Liver (tissue), 7 donors: ENCODE measurements at regions not wholly inside any gene's neighbourhood (a gene's known extent, or its start where the extent isn't known, plus 50 kb on each side); places are given as distances from the start of the nearest gene placed in this dataset.

Experiments
- DNase-seq: peaks from one replicate; pipeline ENCODE4 v3.0.0-alpha.2; 2017; ENCODE audit warnings: low spot score
- H3K27ac ChIP-seq, 2 donors: one replicate each; pipeline ENCODE4 v1.7.0; 2013; ENCODE audit warnings: inconsistent platforms in 2 of 2, low read length in 2 of 2, control low read depth in 1 of 2, low read depth in 1 of 2, mild to moderate bottlenecking in 1 of 2
- H3K27me3 ChIP-seq, 4 donors: one replicate each; pipeline versions ENCODE4 v1.6.1 to v1.7.0; 2013; ENCODE audit warnings: low read length in 3 of 4, inconsistent platforms in 1 of 4, mild to moderate bottlenecking in 1 of 4, moderate library complexity in 1 of 4; ENCODE audit not compliant: control insufficient read depth in 4 of 4, insufficient read depth in 4 of 4
- H3K36me3 ChIP-seq, 4 donors: one replicate each; pipeline versions ENCODE4 v1.6.1 to v1.7.0; 2013; ENCODE audit warnings: low read length in 3 of 4, mild to moderate bottlenecking in 3 of 4, low read depth in 1 of 4, moderate library complexity in 1 of 4; ENCODE audit not compliant: control insufficient read depth in 4 of 4, insufficient read depth in 3 of 4
- H3K4me1 ChIP-seq, 4 donors: one replicate each; pipeline versions ENCODE4 v1.6.1 to v1.7.0; 2013; ENCODE audit warnings: low read length in 3 of 4, mild to moderate bottlenecking in 3 of 4, moderate library complexity in 1 of 4; ENCODE audit not compliant: control insufficient read depth in 4 of 4, insufficient read depth in 4 of 4
- H3K4me3 ChIP-seq, 3 donors: one replicate each; pipeline versions ENCODE4 v1.6.1 to v1.7.0; 2013; ENCODE audit warnings: low read length in 3 of 3, control low read depth in 1 of 3, low read depth in 1 of 3, mild to moderate bottlenecking in 1 of 3
- H3K9ac ChIP-seq, 2 donors: one replicate each; pipeline ENCODE4 v1.7.0; 2013; ENCODE audit warnings: low read length in 2 of 2, mild to moderate bottlenecking in 2 of 2, moderate library complexity in 2 of 2, control low read depth in 1 of 2, low read depth in 1 of 2
- H3K9me3 ChIP-seq, 4 donors: one replicate each; pipeline versions ENCODE4 v1.6.1 to v1.7.0; 2013; ENCODE audit warnings: low read length in 3 of 4; ENCODE audit not compliant: control insufficient read depth in 4 of 4
- FOXA1 ChIP-seq: IDR thresholded peaks from 2 replicates; pipeline ENCODE4 v1.6.1; 2016; ENCODE audit warnings: antibody characterized with exemption
- GABPA ChIP-seq, 2 donors: IDR thresholded peaks in 1 of 2; conservative IDR thresholded peaks in 1 of 2; 2 replicates each; pipeline ENCODE4 v1.6.1; 2016; ENCODE audit warnings: antibody characterized with exemption in 2 of 2, mild to moderate bottlenecking in 1 of 2, moderate library complexity in 1 of 2
- HNF4G ChIP-seq: IDR thresholded peaks from 2 replicates; pipeline ENCODE4 v1.6.1; 2016; ENCODE audit warnings: antibody characterized with exemption
- JUND ChIP-seq, 2 donors: IDR thresholded peaks; 2 replicates each; pipeline ENCODE4 v1.6.1; 2016; ENCODE audit warnings: antibody characterized with exemption in 2 of 2
- NR2F2 ChIP-seq: IDR thresholded peaks from 2 replicates; pipeline ENCODE4 v1.6.1; 2016; ENCODE audit warnings: antibody characterized with exemption
- REST ChIP-seq: IDR thresholded peaks from 2 replicates; pipeline ENCODE4 v1.6.1; 2016; ENCODE audit warnings: antibody characterized with exemption, mild to moderate bottlenecking
- SP1 ChIP-seq: IDR thresholded peaks from 2 replicates; pipeline ENCODE4 v1.6.1; 2018; ENCODE audit warnings: antibody characterized with exemption, mild to moderate bottlenecking
- TAF1 ChIP-seq: conservative IDR thresholded peaks from 2 replicates; pipeline ENCODE4 v1.6.1; 2016; ENCODE audit warnings: antibody characterized with exemption, mild to moderate bottlenecking
- YY1 ChIP-seq: IDR thresholded peaks from 2 replicates; pipeline ENCODE4 v1.6.1; 2016; ENCODE audit warnings: antibody characterized with exemption, mild to moderate bottlenecking
- ZBTB33 ChIP-seq: IDR thresholded peaks from 2 replicates; pipeline ENCODE4 v1.6.1; 2016; ENCODE audit warnings: antibody characterized with exemption
- WGBS: extraction: QIAGEN DNeasy Blood & Tissue Kit; methylation state at CpG from one replicate; pipeline ENCODE4 v1.1.7; 2013; 5-methylcytosine and 5-hydroxymethylcytosine counted together
- donor health status: healthy.
- donor health status: healthy.
- donor health status: healthy.
- donor health status: healthy.

- no peak for DNase-seq
- H3K9me3 ChIP-seq, result no peaks in the 10 kb centered on the region
- no peaks in the 10 kb centered on the region for H3K36me3 ChIP-seq
- TF ChIP-seq HNF4G, result no peak
- 65% methylated on average over 3 of the region's 3 CpGs for WGBS
- no peak overlapping the region for H3K4me3 ChIP-seq
- H3K4me1 ChIP-seq, result no peaks in the 10 kb centered on the region
- H3K9ac ChIP-seq, result no peak overlapping the region
- no peak overlapping the region for H3K27ac ChIP-seq
- peaks cover 0 to 2% (median under 1%) of the 10 kb centered on the region in 4 donors for H3K27me3 ChIP-seq
Measured at GRCh38 chr6:126967296-126968005, 151.0 kb upstream of the RSPO3 start.

- no peak overlapping the region for H3K4me3 ChIP-seq
- WGBS, result 58% methylated on average over 2 of the region's 2 CpGs
- DNase-seq, result no peak
Measured at GRCh38 chr6:126976253-126976797, 142.1 kb upstream of the RSPO3 start.

More at GRCh38 chr6:126976253-126976797, 142.1 kb upstream of the RSPO3 start:
- Histone ChIP-seq H3K36me3 (no peaks in the 10 kb centered on the region), H3K9ac (no peak overlapping the region), H3K27me3 (peaks cover 0 to 2% (median 0%) of the 10 kb centered on the region in 4 donors), H3K27ac (no peak overlapping the region), H3K4me1 (no peaks in the 10 kb centered on the region), H3K9me3 (no peaks in the 10 kb centered on the region)
- TF ChIP-seq HNF4G, result no peak
- TF ChIP-seq ZBTB33, result no peak
- TF ChIP-seq SP1, result no peak
- TF ChIP-seq NR2F2, result no peak
- TF ChIP-seq YY1, result no peak
- no peak for TF ChIP-seq GABPA (IDR thresholded peaks at IDR 0.05 in 1 of 2, conservative IDR thresholded peaks at IDR 0.05 in 1 of 2)
- TF ChIP-seq FOXA1, result no peak
- no peak for TF ChIP-seq TAF1
- TF ChIP-seq REST, result no peak
- TF ChIP-seq JUND (IDR thresholded peaks at IDR 0.05), result no peak
